PC-9 (cell line): ENCODE measurements at regions not wholly inside any gene's neighbourhood (a gene's known extent, or its start where the extent isn't known, plus 50 kb on each side); places are given as distances from the start of the nearest gene placed in this dataset.

Experiments
- BruUV-seq: library from RNA; stranded (reverse); fragments of 400-500 nt; replicated peaks from 2 replicates; lab custom pipeline; 2021; lab: Mats Ljungman, UMichigan
- CTCF ChIA-PET: fragments of 300-600 bp; sonication (Branson Sonifier 250); formaldehyde crosslinking; loops from one replicate; lab custom pipeline; 2022; ENCODE audit warnings: antibody characterized with exemption; lab: Charles Lee
- POLR2A ChIA-PET: fragments of 300-600 bp; sonication (Branson Sonifier 250); formaldehyde crosslinking; loops from one replicate; lab custom pipeline; 2022; ENCODE audit warnings: antibody characterized with exemption; ENCODE audit not compliant: unreplicated experiment; lab: Charles Lee
- DNase-seq, 2 experiments: peaks; one replicate each; pipeline versions ENCODE4 v3.0.0 to v3.0.0-alpha.2; 2015 to 2022; ENCODE audit warnings: mixed read lengths in 1 of 2
- H2AFZ ChIP-seq: fragments of 200-600 bp; sonication (generic); 2 replicates; pipeline ENCODE4 v1.8.1; 2017; ENCODE audit warnings: antibody characterized with exemption
- H3F3A ChIP-seq: fragments of 200-600 bp; sonication (generic); 2 replicates; pipeline ENCODE4 v1.8.1; 2017; ENCODE audit warnings: antibody characterized with exemption, mild to moderate bottlenecking, low read depth; ENCODE audit not compliant: insufficient read depth
- H3K27ac ChIP-seq: fragments of 200-600 bp; sonication (generic); 2 replicates; pipeline ENCODE4 v1.6.1; 2016; ENCODE audit warnings: mixed run types
- H3K27me3 ChIP-seq: fragments of 200-600 bp; sonication (generic); 2 replicates; pipeline ENCODE4 v1.6.1; 2016; ENCODE audit warnings: low read depth, mixed run types; ENCODE audit not compliant: insufficient read depth
- H3K36me3 ChIP-seq: fragments of 200-600 bp; sonication (generic); 2 replicates; pipeline ENCODE4 v1.6.1; 2016; ENCODE audit warnings: low read depth, mixed run types
- H3K4me1 ChIP-seq: fragments of 200-600 bp; sonication (generic); replicated peaks from 2 replicates; pipeline ENCODE4 v1.6.1; 2016; ENCODE audit warnings: mixed run types; ENCODE audit not compliant: insufficient read depth
- H3K4me2 ChIP-seq: fragments of 200-600 bp; sonication (generic); 2 replicates; pipeline ENCODE4 v1.6.1; 2017; ENCODE audit warnings: mixed run types
- H3K4me3 ChIP-seq: fragments of 200-600 bp; sonication (generic); 2 replicates; pipeline ENCODE4 v1.6.1; 2016; ENCODE audit warnings: mixed run types
- H3K79me2 ChIP-seq: fragments of 200-600 bp; sonication (generic); 2 replicates; pipeline ENCODE4 v1.6.1; 2017; ENCODE audit warnings: low read depth, mixed run types
- H3K9me2 ChIP-seq: fragments of 200-600 bp; sonication (generic); 2 replicates; pipeline ENCODE4 v1.8.1; 2017; ENCODE audit warnings: mild to moderate bottlenecking; ENCODE audit not compliant: insufficient read depth
- H3K9me3 ChIP-seq: fragments of 200-600 bp; sonication (generic); 2 replicates; pipeline ENCODE4 v1.8.1; 2016; ENCODE audit warnings: low read depth; ENCODE audit not compliant: insufficient read depth
- H4K20me1 ChIP-seq: fragments of 200-600 bp; sonication (generic); 2 replicates; pipeline ENCODE4 v1.8.1; 2017; ENCODE audit not compliant: insufficient read depth
- EZH2 ChIP-seq: fragments of 200-600 bp; sonication (generic); IDR thresholded peaks from 2 replicates; pipeline ENCODE4 v1.8.0; 2017; ENCODE audit warnings: antibody characterized with exemption, low read depth
- intact Hi-C: fragments of 100-400 bp; cut with micrococcal nuclease; formaldehyde crosslinking; loops from one replicate; pipeline ENCODE4 v1.10.0; 2022; ENCODE audit not compliant: unreplicated experiment
- TF ChIP-seq, protein P1 (sequence below): fragments of 200-600 bp; sonication (generic); conservative IDR thresholded peaks from 2 replicates; pipeline ENCODE4 v1.6.1; 2017; ENCODE audit warnings: mixed run types, antibody characterized with exemption, mild to moderate bottlenecking, moderate library complexity

DNA sequence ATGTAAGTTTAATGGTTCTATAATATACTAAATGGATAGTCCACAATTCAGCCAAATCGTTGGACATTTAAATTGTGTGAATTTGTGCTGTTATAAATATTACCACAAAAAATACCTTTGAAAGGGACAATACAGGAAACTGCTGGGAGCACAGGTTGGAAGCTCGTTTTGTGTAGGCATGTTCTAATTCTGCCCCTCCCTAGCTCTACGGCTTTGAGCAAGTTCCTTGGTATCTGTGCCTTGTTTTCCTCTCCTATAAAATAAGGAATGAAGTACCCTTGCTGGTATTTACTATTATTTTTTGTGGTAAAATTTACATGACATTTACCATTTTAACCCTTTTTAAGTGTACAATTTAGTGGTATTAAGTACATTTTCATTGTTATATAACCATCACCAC, 102.6 kb upstream of the SLC7A1 start:
- Histone ChIP-seq H3F3A (peaks cover 12% of the 10 kb centered on the region), H4K20me1 (no peaks in the 10 kb centered on the region), H3K27ac (no peak overlapping the region), H3K9me3 (no peaks in the 10 kb centered on the region), H3K36me3 (no peaks in the 10 kb centered on the region), H3K4me2 (no peak overlapping the region), H2AFZ (no peak overlapping the region), H3K9me2 (no peaks in the 10 kb centered on the region), H3K27me3 (no peaks in the 10 kb centered on the region), H3K4me1 (peaks cover 13% of the 10 kb centered on the region), H3K79me2 (no peaks in the 10 kb centered on the region), H3K4me3 (no peak overlapping the region)
- DNase-seq, result no peak
- no TSS peak for BruUV-seq
- intact Hi-C loops, result no loop called here
- POLR2A ChIA-PET, result no interaction called here
- CTCF ChIA-PET, result no interaction called here
- TF ChIP-seq, protein P1, sequence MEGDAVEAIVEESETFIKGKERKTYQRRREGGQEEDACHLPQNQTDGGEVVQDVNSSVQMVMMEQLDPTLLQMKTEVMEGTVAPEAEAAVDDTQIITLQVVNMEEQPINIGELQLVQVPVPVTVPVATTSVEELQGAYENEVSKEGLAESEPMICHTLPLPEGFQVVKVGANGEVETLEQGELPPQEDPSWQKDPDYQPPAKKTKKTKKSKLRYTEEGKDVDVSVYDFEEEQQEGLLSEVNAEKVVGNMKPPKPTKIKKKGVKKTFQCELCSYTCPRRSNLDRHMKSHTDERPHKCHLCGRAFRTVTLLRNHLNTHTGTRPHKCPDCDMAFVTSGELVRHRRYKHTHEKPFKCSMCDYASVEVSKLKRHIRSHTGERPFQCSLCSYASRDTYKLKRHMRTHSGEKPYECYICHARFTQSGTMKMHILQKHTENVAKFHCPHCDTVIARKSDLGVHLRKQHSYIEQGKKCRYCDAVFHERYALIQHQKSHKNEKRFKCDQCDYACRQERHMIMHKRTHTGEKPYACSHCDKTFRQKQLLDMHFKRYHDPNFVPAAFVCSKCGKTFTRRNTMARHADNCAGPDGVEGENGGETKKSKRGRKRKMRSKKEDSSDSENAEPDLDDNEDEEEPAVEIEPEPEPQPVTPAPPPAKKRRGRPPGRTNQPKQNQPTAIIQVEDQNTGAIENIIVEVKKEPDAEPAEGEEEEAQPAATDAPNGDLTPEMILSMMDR, result no peak
- TF ChIP-seq EZH2, result no peak

DNA sequence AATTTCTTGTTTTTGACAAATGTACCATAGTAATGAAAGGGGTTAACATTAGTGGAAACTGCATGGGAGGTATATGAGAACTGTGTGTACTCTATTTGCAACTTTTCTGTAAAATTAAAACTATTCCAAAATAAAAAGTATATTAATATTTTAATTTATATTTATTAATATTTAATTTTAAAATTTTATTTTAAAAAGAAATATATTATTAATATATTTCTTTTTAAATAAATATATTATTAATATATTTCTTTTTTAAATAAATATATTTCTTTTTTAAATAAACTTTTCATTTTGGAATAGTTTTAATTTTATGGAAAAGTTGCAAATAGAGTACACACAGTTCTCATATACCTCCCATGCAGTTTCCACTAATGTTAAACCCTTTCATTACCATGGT, 101.1 kb upstream of the SLC7A1 start:
- no peak for TF ChIP-seq EZH2
- TF ChIP-seq, protein P1, result no peak
- Histone ChIP-seq H2AFZ (no peak overlapping the region), H3K4me2 (no peak overlapping the region), H3K9me3 (no peaks in the 10 kb centered on the region), H3K4me3 (no peak overlapping the region), H3K4me1 (no peaks in the 10 kb centered on the region), H3K27me3 (no peaks in the 10 kb centered on the region), H3K27ac (no peak overlapping the region), H3F3A (no peaks in the 10 kb centered on the region), H3K36me3 (no peaks in the 10 kb centered on the region), H3K79me2 (no peaks in the 10 kb centered on the region), H3K9me2 (no peaks in the 10 kb centered on the region), H4K20me1 (no peaks in the 10 kb centered on the region)
- no peak for DNase-seq
- POLR2A ChIA-PET, result no interaction called here
- CTCF ChIA-PET, result no interaction called here
- intact Hi-C loops, result no loop called here
- no TSS peak for BruUV-seq

DNA sequence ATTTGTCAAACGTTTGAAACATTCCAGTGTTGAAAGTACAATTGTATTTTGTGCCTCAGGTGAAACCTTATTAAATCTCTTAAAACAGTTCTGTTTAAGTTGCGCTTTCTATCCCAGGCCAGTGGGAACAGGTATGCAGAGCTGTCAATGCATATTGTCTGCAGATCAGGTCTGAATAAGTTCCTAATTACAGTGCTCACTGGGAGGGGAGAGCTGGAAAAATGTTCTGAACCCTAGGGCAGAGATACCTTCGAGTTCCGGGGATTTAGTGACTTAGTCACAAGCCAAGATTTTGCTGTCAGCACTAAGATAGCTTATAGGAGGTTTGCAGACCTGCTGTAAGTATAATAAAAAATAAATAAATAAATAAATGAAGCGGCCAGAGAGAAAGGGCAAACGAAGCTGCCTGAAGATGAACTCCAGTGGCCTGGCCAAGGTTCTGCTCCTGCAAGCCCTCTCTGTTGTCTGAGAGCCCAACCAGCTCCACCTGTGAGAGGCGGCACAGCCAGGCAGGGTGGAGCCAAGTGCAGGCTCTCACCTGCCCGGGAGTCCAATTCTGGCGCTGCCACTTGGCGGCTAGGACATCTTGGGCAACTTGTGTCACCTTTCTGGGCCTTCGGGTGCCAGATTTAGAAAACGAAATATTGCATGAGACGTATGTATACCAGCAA, 97.9 kb upstream of the SLC7A1 start:
- no peaks in the 10 kb centered on the region for H3F3A ChIP-seq
- H3K27me3 ChIP-seq, result no peaks in the 10 kb centered on the region
- ChIA-PET CTCF (no interaction called here), POLR2A (no interaction called here)
- H3K36me3 ChIP-seq, result no peaks in the 10 kb centered on the region
- H3K4me1 ChIP-seq, result no peaks in the 10 kb centered on the region
- no peak overlapping the region for H3K4me2 ChIP-seq
- TF ChIP-seq, protein P1, result no peak
- TF ChIP-seq EZH2, result no peak
- H3K27ac ChIP-seq, result no peak overlapping the region
- no peak overlapping the region for H3K4me3 ChIP-seq
- H3K9me3 ChIP-seq, result no peaks in the 10 kb centered on the region
- DNase-seq, result peak in 1 of 2 experiments; percentile 20
- no peaks in the 10 kb centered on the region for H4K20me1 ChIP-seq
- H3K9me2 ChIP-seq, result no peaks in the 10 kb centered on the region
- intact Hi-C loops, result no loop called here
- H3K79me2 ChIP-seq, result no peaks in the 10 kb centered on the region
- no peak overlapping the region for H2AFZ ChIP-seq
- BruUV-seq, result no TSS peak
